Gastroesophageal sphincter (tissue), 4 donors: ENCODE measurements at regions not wholly inside any gene's neighbourhood (a gene's known extent, or its start where the extent isn't known, plus 50 kb on each side); places are given as distances from the start of the nearest gene placed in this dataset.

Experiments used
- ATAC-seq: fragments of 150-250 bp; one replicate; pipeline ENCODE4 v1.9.1; 2016; ENCODE audit warnings: mild to moderate bottlenecking, moderate library complexity
- H3K27ac ChIP-seq, 4 donors: fragments of 200-600 bp; sonication (generic) in 3 of 4; 1 replicate in 3 of 4; 2 replicates in 1 of 4; pipeline ENCODE4 v1.5.1; 2016 to 2019
- H3K27me3 ChIP-seq: fragments of 200-600 bp; sonication (generic); one replicate; pipeline ENCODE4 v1.5.1; 2019
- H3K36me3 ChIP-seq, 2 donors: fragments of 200-600 bp; sonication (generic); one replicate each; pipeline ENCODE4 v1.5.1; 2019; ENCODE audit warnings: control low read depth in 1 of 2
- H3K4me1 ChIP-seq, 3 donors: fragments of 200-600 bp; sonication (generic); 1 replicate in 2 of 3; 2 replicates in 1 of 3; pipeline ENCODE4 v1.5.1; 2016 to 2019; ENCODE audit warnings: control low read depth in 2 of 3
- H3K4me3 ChIP-seq, 2 donors: fragments of 200-600 bp; sonication (generic); one replicate each; pipeline ENCODE4 v1.5.1; 2019; ENCODE audit warnings: mild to moderate bottlenecking in 1 of 2, moderate library complexity in 1 of 2
- H3K9me3 ChIP-seq, 3 donors: fragments of 200-600 bp; sonication (generic); one replicate each; pipeline ENCODE4 v1.5.1; 2017 to 2019; ENCODE audit warnings: control low read depth in 2 of 3
- CTCF ChIP-seq, 4 experiments: fragments of 200-600 bp in 2 of 4; fragments of 450-650 bp in 2 of 4; sonication (generic) in 1 of 4; IDR thresholded peaks; one replicate each; pipeline ENCODE4 v1.5.1; 2017 to 2019; ENCODE audit warnings: antibody characterized with exemption in 4 of 4, mild to moderate bottlenecking in 2 of 4, moderate library complexity in 2 of 4
- EP300 ChIP-seq: sonication (generic); formaldehyde crosslinking; IDR thresholded peaks from one replicate; pipeline ENCODE4 v1.6.1; 2017; ENCODE audit warnings: antibody characterized with exemption, mild to moderate bottlenecking
- POLR2A ChIP-seq, 2 donors: fragments of 450-650 bp; IDR thresholded peaks; one replicate each; pipeline ENCODE4 v1.6.1; 2017; ENCODE audit warnings: antibody characterized with exemption in 2 of 2, mild to moderate bottlenecking in 2 of 2, moderate library complexity in 1 of 2
- POLR2AphosphoS5 ChIP-seq: sonication (generic); formaldehyde crosslinking; IDR thresholded peaks from one replicate; pipeline ENCODE4 v1.6.1; 2017; ENCODE audit warnings: antibody characterized with exemption
- WGBS, 2 donors: methylation state at CpG; one replicate each; pipeline ENCODE4 v1.1.5; 2018; ENCODE audit warnings: low coverage in 1 of 2; 5-methylcytosine and 5-hydroxymethylcytosine counted together

GRCh38 chr14:85418721-85419120 is 111.2 kb upstream of the FLRT2 start:
- Histone ChIP-seq H3K4me3 (no peak overlapping the region), H3K4me1 (no peaks in the 10 kb centered on the region), H3K27me3 (no peaks in the 10 kb centered on the region), H3K27ac (no peak overlapping the region), H3K9me3 (no peaks in the 10 kb centered on the region), H3K36me3 (no peaks in the 10 kb centered on the region)
- 100% methylated on average over 1 of the region's 1 CpG for WGBS, 2 donors
- ATAC-seq: no peak
- TF ChIP-seq CTCF (IDR thresholded peaks at IDR 0.05): no peak
- no peak for TF ChIP-seq POLR2A (IDR thresholded peaks at IDR 0.05)
- no peak for TF ChIP-seq EP300
- no peak for TF ChIP-seq POLR2AphosphoS5

- Histone ChIP-seq H3K27me3 (no peaks in the 10 kb centered on the region), H3K4me1 (no peaks in the 10 kb centered on the region), H3K36me3 (no peaks in the 10 kb centered on the region), H3K9me3 (no peaks in the 10 kb centered on the region), H3K4me3 (no peak overlapping the region), H3K27ac (no peak overlapping the region)
- 62% methylated on average over 1 of the region's 1 CpG; no CpG with 5 or more reads in 1 of the 2 donors for WGBS, 2 donors
- ATAC-seq: no peak
- TF ChIP-seq POLR2A (IDR thresholded peaks at IDR 0.05) (no peak), POLR2AphosphoS5 (no peak)
Measured at GRCh38 chr14:85420278-85420677, 109.7 kb upstream of the FLRT2 start.

- H3K9me3 ChIP-seq: no peaks in the 10 kb centered on the region
- no peak for ATAC-seq
- TF ChIP-seq EP300: no peak
- TF ChIP-seq CTCF (IDR thresholded peaks at IDR 0.05): no peak
- TF ChIP-seq POLR2A (IDR thresholded peaks at IDR 0.05): no peak
- TF ChIP-seq POLR2AphosphoS5: no peak
- no peaks in the 10 kb centered on the region for H3K27me3 ChIP-seq
- no peaks in the 10 kb centered on the region for H3K36me3 ChIP-seq
- no peaks in the 10 kb centered on the region for H3K4me1 ChIP-seq
- WGBS, 2 donors: 85 to 86% methylated on average over 4 to 5 of the region's 5 CpGs
- H3K4me3 ChIP-seq: no peak overlapping the region
- H3K27ac ChIP-seq: no peak overlapping the region
Measured at GRCh38 chr14:85420707-85421106, 109.2 kb upstream of the FLRT2 start.

- Histone ChIP-seq H3K4me3 (no peak overlapping the region), H3K27ac (no peak overlapping the region), H3K27me3 (no peaks in the 10 kb centered on the region), H3K4me1 (no peaks in the 10 kb centered on the region), H3K36me3 (no peaks in the 10 kb centered on the region), H3K9me3 (no peaks in the 10 kb centered on the region)
- TF ChIP-seq EP300: no peak
- no peak for TF ChIP-seq POLR2A (IDR thresholded peaks at IDR 0.05)
- no peak for TF ChIP-seq CTCF (IDR thresholded peaks at IDR 0.05)
- TF ChIP-seq POLR2AphosphoS5: no peak
- ATAC-seq: no peak
- 100% methylated on average over 1 to 3 of the region's 3 CpGs for WGBS, 2 donors
Measured at GRCh38 chr14:85421186-85421877, 108.6 kb upstream of the FLRT2 start.

- TF ChIP-seq CTCF (IDR thresholded peaks at IDR 0.05) (no peak), EP300 (no peak), POLR2AphosphoS5 (no peak), POLR2A (IDR thresholded peaks at IDR 0.05) (no peak)
- Histone ChIP-seq H3K4me3 (no peak overlapping the region), H3K27me3 (no peaks in the 10 kb centered on the region), H3K9me3 (no peaks in the 10 kb centered on the region), H3K4me1 (no peaks in the 10 kb centered on the region), H3K27ac (no peak overlapping the region), H3K36me3 (no peaks in the 10 kb centered on the region)
- 88 to 93% methylated on average over 2 to 3 of the region's 3 CpGs for WGBS, 2 donors
- ATAC-seq: no peak
Measured at GRCh38 chr14:85423889-85424288, 106.1 kb upstream of the FLRT2 start.
